A549 (cell line): ENCODE measurements at regions not wholly inside any gene's neighbourhood (a gene's known extent, or its start where the extent isn't known, plus 50 kb on each side); places are given as distances from the start of the nearest gene placed in this dataset.

Source experiments
- ATAC-seq, 2 experiments: fragments of 200-7000 bp in 1 of 2; fragments of >200 bp in 1 of 2; cut with Nextera tagmentation in 1 of 2; cut with Tn5 transposase in 1 of 2; 3 replicates each; pipeline versions ENCODE4 v1.8.0 to v1.9.1; 2018 to 2020; ENCODE audit warnings: mild to moderate bottlenecking in 1 of 2, moderate library complexity in 1 of 2
- CTCF ChIA-PET: fragments of 300-600 bp; sonication (Branson Sonifier 250); formaldehyde crosslinking; extraction: SDS; loops from one replicate; lab custom pipeline; 2021; ENCODE audit warnings: antibody characterized with exemption, inconsistent platforms; lab: Yijun Ruan, JAX
- POLR2A ChIA-PET: fragments of 350-600 bp; formaldehyde crosslinking; extraction: SDS; loops from one replicate; lab custom pipeline; 2021; ENCODE audit warnings: antibody characterized with exemption, inconsistent platforms; lab: Yijun Ruan, JAX
- DNase-seq, 2 experiments: peaks; one replicate each; pipeline versions ENCODE4 v3.0.0 to v3.0.0-alpha.2; 2011 to 2016; ENCODE audit warnings: low read depth in 1 of 2, low spot score in 1 of 2
- FAIRE-seq: peaks from 2 replicates; lab custom pipeline; 2011; peaks lifted over from hg19 to GRCh38; lab: Jason Lieb, UNC
- H3K27ac ChIP-seq, 2 experiments: fragments of >200 bp; sonication (Bioruptor Twin); formaldehyde crosslinking; 3 replicates each; pipeline ENCODE4 v1.5.1; 2016 to 2017
- H3K4me1 ChIP-seq: fragments of >200 bp; sonication (Bioruptor Twin); formaldehyde crosslinking; 3 replicates; pipeline ENCODE4 v1.6.1; 2016
- H3K4me2 ChIP-seq: fragments of >200 bp; sonication (Bioruptor Twin); formaldehyde crosslinking; 3 replicates; pipeline ENCODE4 v1.6.1; 2016
- H3K4me3 ChIP-seq: fragments of >200 bp; sonication (Bioruptor Twin); formaldehyde crosslinking; 3 replicates; pipeline ENCODE4 v1.5.1; 2016
- H3K9me3 ChIP-seq: fragments of >200 bp; sonication (Bioruptor Twin); formaldehyde crosslinking; 3 replicates; pipeline ENCODE4 v1.6.1; 2016
- BHLHE40 ChIP-seq: IDR thresholded peaks from 2 replicates; pipeline ENCODE4 v1.6.1; 2012; ENCODE audit warnings: low read depth, low read length, inconsistent platforms
- CBX8 ChIP-seq: fragments of 200-600 bp; sonication (generic); IDR thresholded peaks from 2 replicates; pipeline ENCODE4 v1.6.1; 2016
- CHD2 ChIP-seq: fragments of 150-350 bp; IDR thresholded peaks from 2 replicates; pipeline ENCODE4 v1.6.1; 2014; ENCODE audit warnings: low read length; ENCODE audit not compliant: partially characterized antibody
- CTCF ChIP-seq: fragments of >200 bp; sonication (Bioruptor Twin); formaldehyde crosslinking; IDR thresholded peaks from 3 replicates; pipeline ENCODE4 v1.5.1; 2016
- EHF ChIP-seq: fragments of 250-450 bp; sonication (Bioruptor Pico); IDR thresholded peaks from 2 replicates; pipeline ENCODE4 v1.5.0; 2020; ENCODE audit warnings: mild to moderate bottlenecking
- ESRRA ChIP-seq: fragments of 150-350 bp; IDR thresholded peaks from 2 replicates; pipeline ENCODE4 v1.6.1; 2014; ENCODE audit warnings: mild to moderate bottlenecking, low read length, borderline replicate concordance
- FOSL2 ChIP-seq, 2 experiments: fragments of 450-650 bp in 1 of 2; fragments of >200 bp in 1 of 2; sonication (Bioruptor Twin) in 1 of 2; formaldehyde crosslinking; IDR thresholded peaks; 2 replicates each; pipeline versions ENCODE4 v1.5.0 to v1.6.1; 2016 to 2020; ENCODE audit warnings: mild to moderate bottlenecking in 1 of 2, moderate library complexity in 1 of 2
- HDAC2 ChIP-seq: fragments of 200-600 bp; sonication (generic); IDR thresholded peaks from 2 replicates; pipeline ENCODE4 v1.6.1; 2016
- HES2 ChIP-seq: fragments of >200 bp; sonication (Bioruptor Twin); formaldehyde crosslinking; IDR thresholded peaks from 2 replicates; pipeline ENCODE4 v1.6.1; 2016
- HOXA7 ChIP-seq: fragments of 250-450 bp; sonication (Bioruptor Pico); IDR thresholded peaks from 2 replicates; pipeline ENCODE4 v1.5.0; 2020; ENCODE audit warnings: mild to moderate bottlenecking, moderate library complexity
- HOXB13 ChIP-seq: fragments of 250-450 bp; sonication (Bioruptor Pico); IDR thresholded peaks from 2 replicates; pipeline ENCODE4 v1.5.0; 2020; ENCODE audit warnings: low read depth, mild to moderate bottlenecking, moderate library complexity
- HOXB5 ChIP-seq: fragments of 250-450 bp; sonication (Bioruptor Pico); IDR thresholded peaks from 2 replicates; pipeline ENCODE4 v1.5.0; 2020; ENCODE audit warnings: mild to moderate bottlenecking, moderate library complexity
- MAFK ChIP-seq: fragments of 450-650 bp; IDR thresholded peaks from 2 replicates; pipeline ENCODE4 v1.6.1; 2014; ENCODE audit not compliant: partially characterized antibody
- MAZ ChIP-seq: fragments of 150-350 bp; IDR thresholded peaks from 2 replicates; pipeline ENCODE4 v1.6.1; 2014; ENCODE audit warnings: antibody characterized with exemption, low read depth, low read length, borderline replicate concordance
- NR3C1 ChIP-seq: fragments of >200 bp; sonication (Bioruptor Twin); formaldehyde crosslinking; IDR thresholded peaks from 3 replicates; pipeline ENCODE4 v1.6.1; 2017
- POLR2AphosphoS2 ChIP-seq: conservative IDR thresholded peaks from 2 replicates; pipeline ENCODE4 v1.6.1; 2012; ENCODE audit warnings: low read length, improper control_type of control experiment, inconsistent platforms
- RAD21 ChIP-seq, 2 experiments: fragments of >200 bp in 1 of 2; sonication (Bioruptor Twin) in 1 of 2; formaldehyde crosslinking in 1 of 2; IDR thresholded peaks in 1 of 2; conservative IDR thresholded peaks in 1 of 2; 2 replicates in 1 of 2; 3 replicates in 1 of 2; pipeline ENCODE4 v1.6.1; 2012 to 2018; ENCODE audit warnings: inconsistent platforms in 1 of 2
- RARB ChIP-seq: fragments of 250-450 bp; sonication (Bioruptor Pico); IDR thresholded peaks from 2 replicates; pipeline ENCODE4 v1.8.0; 2021; ENCODE audit warnings: mild to moderate bottlenecking, moderate library complexity
- REST ChIP-seq: fragments of 200-600 bp; sonication (generic); IDR thresholded peaks from 2 replicates; pipeline ENCODE4 v1.6.1; 2016; ENCODE audit warnings: antibody characterized with exemption, mild to moderate bottlenecking, moderate library complexity
- SREBF2 ChIP-seq: fragments of 450-650 bp; IDR thresholded peaks from 2 replicates; pipeline ENCODE4 v1.6.1; 2014; ENCODE audit warnings: mild to moderate bottlenecking, moderate library complexity
- TFCP2L1 ChIP-seq: fragments of 250-450 bp; sonication (Bioruptor Pico); IDR thresholded peaks from 2 replicates; pipeline ENCODE4 v1.5.0; 2021; ENCODE audit warnings: mild to moderate bottlenecking
- TP53 ChIP-seq: fragments of 250-450 bp; sonication (Bioruptor Pico); IDR thresholded peaks from 2 replicates; pipeline ENCODE4 v1.5.0; 2021; ENCODE audit warnings: mild to moderate bottlenecking, moderate library complexity
- ZC3H11A ChIP-seq: fragments of 450-650 bp; IDR thresholded peaks from 2 replicates; pipeline ENCODE4 v1.6.1; 2014; ENCODE audit warnings: antibody characterized with exemption, mild to moderate bottlenecking
- WGBS: methylation state at CpG from one replicate; pipeline ENCODE4 v1.1.6; 2017; ENCODE audit errors: missing lambda C conversion rate; 5-methylcytosine and 5-hydroxymethylcytosine counted together

GRCh38 chr5:100469767-100470166 lies 65.4 kb upstream of the FAM174A start:
- ChIA-PET CTCF (no interaction called here), POLR2A (no interaction called here)
- ATAC-seq, result no peak
- no peaks in the 10 kb centered on the region for H3K9me3 ChIP-seq
- H3K27ac ChIP-seq, result no peak overlapping the region
- TF ChIP-seq REST (no peak), TFCP2L1 (no peak), CHD2 (no peak), HOXB5 (no peak), CBX8 (no peak), HOXA7 (CRISPR knock-in tag) (no peak), RAD21 (conservative IDR thresholded peaks at IDR 0.05 in 1 of 2, IDR thresholded peaks at IDR 0.05 in 1 of 2) (no peak), EHF (no peak), SREBF2 (no peak), HES2 (no peak), HDAC2 (no peak), NR3C1 (no peak)
- no peak for FAIRE-seq
- H3K4me2 ChIP-seq, result no peak overlapping the region
- no peak for DNase-seq
- H3K4me3 ChIP-seq, result no peak overlapping the region
- H3K4me1 ChIP-seq, result no peaks in the 10 kb centered on the region

- FAIRE-seq, result no peak
- no peak overlapping the region for H3K4me3 ChIP-seq
- no peaks in the 10 kb centered on the region for H3K4me1 ChIP-seq
- H3K9me3 ChIP-seq, result no peaks in the 10 kb centered on the region
- DNase-seq, result peak in 1 of 2 experiments; percentile 2
- POLR2A ChIA-PET, result no interaction called here
- no peak for ATAC-seq
- TF ChIP-seq POLR2AphosphoS2 (no peak), CTCF (no peak), BHLHE40 (no peak), ZC3H11A (no peak), NR3C1 (no peak), MAZ (no peak), HOXB5 (no peak), RAD21 (conservative IDR thresholded peaks at IDR 0.05 in 1 of 2, IDR thresholded peaks at IDR 0.05 in 1 of 2) (no peak), FOSL2 (IDR thresholded peaks at IDR 0.05) (no peak), FOSL2 (CRISPR knock-in tag; IDR thresholded peaks at IDR 0.05) (no peak)
- 32% methylated on average over 2 of the region's 2 CpGs for WGBS
- no peak overlapping the region for H3K27ac ChIP-seq
- CTCF ChIA-PET, result interaction anchor here (1.3 kb wide), 1 partner anchor 34 kb away, joined by 4 read pairs; no protein-coding TSS in a partner anchor
- H3K4me2 ChIP-seq, result no peak overlapping the region
Measured at GRCh38 chr5:100464418-100464817, 70.8 kb upstream of the FAM174A start.

GRCh38 chr5:100456615-100457014 lies 78.6 kb upstream of the FAM174A start:
- CTCF ChIA-PET, result no interaction called here
- POLR2A ChIA-PET, result no interaction called here
- DNase-seq (no peak), FAIRE-seq (no peak), ATAC-seq (no peak)
- TF ChIP-seq SREBF2 (no peak), TP53 (CRISPR knock-in tag) (no peak), ESRRA (no peak), NR3C1 (no peak), RAD21 (conservative IDR thresholded peaks at IDR 0.05 in 1 of 2, IDR thresholded peaks at IDR 0.05 in 1 of 2) (no peak), HOXB13 (CRISPR knock-in tag) (no peak), CTCF (no peak), MAFK (no peak), RARB (CRISPR knock-in tag) (no peak)
- no peak overlapping the region for H3K4me3 ChIP-seq
- no peaks in the 10 kb centered on the region for H3K4me1 ChIP-seq
- H3K4me2 ChIP-seq, result no peak overlapping the region
- no peak overlapping the region for H3K27ac ChIP-seq
- no peaks in the 10 kb centered on the region for H3K9me3 ChIP-seq
